OCI-LY7 (cell line): ENCODE measurements at regions not wholly inside any gene's neighbourhood (a gene's known extent, or its start where the extent isn't known, plus 50 kb on each side); places are given as distances from the start of the nearest gene placed in this dataset.

ENCODE experiments used
- EZH2phosphoT487 ChIP-seq: fragments of 200-600 bp; sonication (generic); IDR thresholded peaks from 2 replicates; pipeline ENCODE4 v1.6.1; 2018; ENCODE audit warnings: low read depth, borderline replicate concordance, mild to moderate bottlenecking, mixed run types, antibody characterized with exemption, low read length, moderate library complexity, mixed read lengths
- TF ChIP-seq, protein P1 (sequence below): fragments of 200-600 bp; sonication (generic); conservative IDR thresholded peaks from 2 replicates; pipeline ENCODE4 v1.5.1; 2014; ENCODE audit warnings: mild to moderate bottlenecking, antibody characterized with exemption, low read length, moderate library complexity, mixed read lengths

DNA sequence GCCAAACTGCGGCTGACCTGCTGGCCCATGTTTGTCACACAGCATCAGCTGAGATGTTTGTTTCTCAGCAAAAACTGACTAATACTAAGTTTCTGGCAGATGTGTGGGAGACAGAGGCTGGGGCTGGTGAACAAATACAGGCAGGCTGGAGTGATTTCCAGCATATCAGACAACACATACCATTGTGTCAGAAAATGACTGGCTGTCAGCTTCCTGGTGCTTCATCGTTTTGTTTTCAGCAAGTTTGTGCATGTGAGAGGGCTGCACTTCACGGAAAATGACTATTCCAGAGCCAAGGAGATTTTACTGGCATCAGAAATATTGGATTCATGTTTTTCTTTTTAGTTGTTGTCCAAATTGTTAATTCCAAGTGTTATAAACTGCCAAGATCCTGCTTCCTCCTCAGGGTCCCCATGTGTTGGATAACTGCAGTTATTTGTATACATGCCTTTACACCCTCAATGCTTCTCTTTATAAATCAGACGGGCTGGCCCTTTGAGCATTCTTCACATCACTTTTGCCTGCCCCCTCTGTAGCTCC, 145.7 kb downstream of the GALC start:
- TF ChIP-seq, protein P1, sequence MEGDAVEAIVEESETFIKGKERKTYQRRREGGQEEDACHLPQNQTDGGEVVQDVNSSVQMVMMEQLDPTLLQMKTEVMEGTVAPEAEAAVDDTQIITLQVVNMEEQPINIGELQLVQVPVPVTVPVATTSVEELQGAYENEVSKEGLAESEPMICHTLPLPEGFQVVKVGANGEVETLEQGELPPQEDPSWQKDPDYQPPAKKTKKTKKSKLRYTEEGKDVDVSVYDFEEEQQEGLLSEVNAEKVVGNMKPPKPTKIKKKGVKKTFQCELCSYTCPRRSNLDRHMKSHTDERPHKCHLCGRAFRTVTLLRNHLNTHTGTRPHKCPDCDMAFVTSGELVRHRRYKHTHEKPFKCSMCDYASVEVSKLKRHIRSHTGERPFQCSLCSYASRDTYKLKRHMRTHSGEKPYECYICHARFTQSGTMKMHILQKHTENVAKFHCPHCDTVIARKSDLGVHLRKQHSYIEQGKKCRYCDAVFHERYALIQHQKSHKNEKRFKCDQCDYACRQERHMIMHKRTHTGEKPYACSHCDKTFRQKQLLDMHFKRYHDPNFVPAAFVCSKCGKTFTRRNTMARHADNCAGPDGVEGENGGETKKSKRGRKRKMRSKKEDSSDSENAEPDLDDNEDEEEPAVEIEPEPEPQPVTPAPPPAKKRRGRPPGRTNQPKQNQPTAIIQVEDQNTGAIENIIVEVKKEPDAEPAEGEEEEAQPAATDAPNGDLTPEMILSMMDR, result no peak
- no peak for TF ChIP-seq EZH2phosphoT487
